T-helper 2 cell treated with Interferon-gamma antibody and Interleukin-4, amounts not matched to agents 5 μg/mL and 100 μg/mL, for 36 hours (primary cell): ENCODE measurements at regions not wholly inside any gene's neighbourhood (a gene's known extent, or its start where the extent isn't known, plus 50 kb on each side); places are given as distances from the start of the nearest gene placed in this dataset.

Experiments
- DNase-seq: peaks from one replicate; pipeline ENCODE4 v3.0.0; 2021; ENCODE audit warnings: low spot score
- H3K27ac Mint-ChIP-seq: one replicate; pipeline ENCODE4 v1.8.0; 2021; ENCODE audit warnings: mild to moderate bottlenecking, mixed read lengths
- H3K27me3 Mint-ChIP-seq: one replicate; pipeline ENCODE4 v1.8.0; 2021; ENCODE audit warnings: low read depth, mixed read lengths
- H3K36me3 Mint-ChIP-seq: one replicate; pipeline ENCODE4 v1.8.0; 2021; ENCODE audit warnings: low read depth, mixed read lengths
- H3K4me1 Mint-ChIP-seq: one replicate; pipeline ENCODE4 v1.8.0; 2021; ENCODE audit warnings: low read depth, mixed read lengths
- H3K4me3 Mint-ChIP-seq: one replicate; pipeline ENCODE4 v1.8.0; 2022; ENCODE audit warnings: mild to moderate bottlenecking, moderate library complexity, mixed read lengths
- H3K9me3 Mint-ChIP-seq: one replicate; pipeline ENCODE4 v1.8.0; 2021; ENCODE audit warnings: mixed read lengths

- Mint-ChIP-seq H3K36me3 (peaks cover 3% of the 10 kb centered on the region), H3K27me3 (no peaks in the 10 kb centered on the region), H3K4me3 (no peak overlapping the region), H3K9me3 (peaks cover 32% of the 10 kb centered on the region), H3K27ac (no peak overlapping the region), H3K4me1 (no peaks in the 10 kb centered on the region)
- no peak for DNase-seq
Observed at GRCh38 chr10:28137907-28138880, 139.3 kb upstream of the ODAD2 start.

GRCh38 chr10:28135258-28135657 is 136.4 kb upstream of the ODAD2 start:
- Mint-ChIP-seq H3K4me1 (no peaks in the 10 kb centered on the region), H3K9me3 (peaks cover 32% of the 10 kb centered on the region), H3K4me3 (no peak overlapping the region), H3K36me3 (peaks cover 3% of the 10 kb centered on the region), H3K27me3 (no peaks in the 10 kb centered on the region), H3K27ac (no peak overlapping the region)
- DNase-seq, result no peak

GRCh38 chr10:28130267-28130666 is 131.4 kb upstream of the ODAD2 start:
- H3K27ac Mint-ChIP-seq, result no peak overlapping the region
- no peaks in the 10 kb centered on the region for H3K36me3 Mint-ChIP-seq

GRCh38 chr10:28127881-28128280 is 129.0 kb upstream of the ODAD2 start:
- Mint-ChIP-seq H3K27ac (no peak overlapping the region), H3K4me3 (no peak overlapping the region), H3K9me3 (no peaks in the 10 kb centered on the region), H3K36me3 (no peaks in the 10 kb centered on the region), H3K4me1 (no peaks in the 10 kb centered on the region), H3K27me3 (no peaks in the 10 kb centered on the region)
- DNase-seq, result no peak

More at GRCh38 chr10:28130267-28130666, 131.4 kb upstream of the ODAD2 start:
- DNase-seq, result no peak
- H3K9me3 Mint-ChIP-seq, result no peaks in the 10 kb centered on the region
- no peaks in the 10 kb centered on the region for H3K27me3 Mint-ChIP-seq
- H3K4me1 Mint-ChIP-seq, result no peaks in the 10 kb centered on the region
- no peak overlapping the region for H3K4me3 Mint-ChIP-seq

GRCh38 chr10:28125701-28126100 is 126.8 kb upstream of the ODAD2 start:
- Mint-ChIP-seq H3K4me3 (no peak overlapping the region), H3K9me3 (no peaks in the 10 kb centered on the region), H3K27ac (no peak overlapping the region), H3K4me1 (no peaks in the 10 kb centered on the region), H3K36me3 (no peaks in the 10 kb centered on the region), H3K27me3 (no peaks in the 10 kb centered on the region)
- DNase-seq, result no peak

GRCh38 chr10:28120795-28121194 is 121.9 kb upstream of the ODAD2 start:
- no peak overlapping the region for H3K4me3 Mint-ChIP-seq
- H3K27ac Mint-ChIP-seq, result no peak overlapping the region
- no peaks in the 10 kb centered on the region for H3K9me3 Mint-ChIP-seq
- peaks cover 4% of the 10 kb centered on the region for H3K4me1 Mint-ChIP-seq
- peaks cover 2% of the 10 kb centered on the region for H3K36me3 Mint-ChIP-seq
- H3K27me3 Mint-ChIP-seq, result no peaks in the 10 kb centered on the region
- DNase-seq, result no peak

GRCh38 chr10:28120043-28120749 is 121.3 kb upstream of the ODAD2 start:
- Mint-ChIP-seq H3K27ac (no peak overlapping the region), H3K36me3 (peaks cover 2% of the 10 kb centered on the region)
- DNase-seq, result no peak

GRCh38 chr10:28118985-28119628 is 120.2 kb upstream of the ODAD2 start:
- H3K4me3 Mint-ChIP-seq, result no peak overlapping the region
- no peaks in the 10 kb centered on the region for H3K9me3 Mint-ChIP-seq
- no peak overlapping the region for H3K27ac Mint-ChIP-seq
- no peak for DNase-seq
- peaks cover 2% of the 10 kb centered on the region for H3K36me3 Mint-ChIP-seq
- no peaks in the 10 kb centered on the region for H3K27me3 Mint-ChIP-seq
- H3K4me1 Mint-ChIP-seq, result peaks cover 4% of the 10 kb centered on the region

More at GRCh38 chr10:28120043-28120749, 121.3 kb upstream of the ODAD2 start:
- Mint-ChIP-seq H3K4me1 (peaks cover 4% of the 10 kb centered on the region), H3K9me3 (no peaks in the 10 kb centered on the region), H3K27me3 (no peaks in the 10 kb centered on the region), H3K4me3 (no peak overlapping the region)

GRCh38 chr10:28113202-28113601 is 114.3 kb upstream of the ODAD2 start:
- no peak overlapping the region for H3K27ac Mint-ChIP-seq
- no peaks in the 10 kb centered on the region for H3K4me1 Mint-ChIP-seq
- no peak overlapping the region for H3K4me3 Mint-ChIP-seq

GRCh38 chr10:28111712-28112111 is 112.8 kb upstream of the ODAD2 start:
- Mint-ChIP-seq H3K27me3 (no peaks in the 10 kb centered on the region), H3K4me3 (no peak overlapping the region), H3K4me1 (no peaks in the 10 kb centered on the region), H3K27ac (no peak overlapping the region), H3K36me3 (no peaks in the 10 kb centered on the region), H3K9me3 (no peaks in the 10 kb centered on the region)
- DNase-seq, result no peak

More at GRCh38 chr10:28113202-28113601, 114.3 kb upstream of the ODAD2 start:
- no peaks in the 10 kb centered on the region for H3K9me3 Mint-ChIP-seq
- no peaks in the 10 kb centered on the region for H3K36me3 Mint-ChIP-seq
- DNase-seq, result no peak
- H3K27me3 Mint-ChIP-seq, result no peaks in the 10 kb centered on the region

- no peaks in the 10 kb centered on the region for H3K9me3 Mint-ChIP-seq
- H3K27ac Mint-ChIP-seq, result no peak overlapping the region
- no peaks in the 10 kb centered on the region for H3K36me3 Mint-ChIP-seq
Observed at GRCh38 chr10:28105561-28105960, 106.7 kb upstream of the ODAD2 start.

GRCh38 chr10:28097633-28098032 is 98.8 kb upstream of the ODAD2 start:
- Mint-ChIP-seq H3K9me3 (no peaks in the 10 kb centered on the region), H3K27ac (no peak overlapping the region), H3K36me3 (no peaks in the 10 kb centered on the region), H3K27me3 (no peaks in the 10 kb centered on the region), H3K4me3 (no peak overlapping the region), H3K4me1 (no peaks in the 10 kb centered on the region)
- DNase-seq, result no peak

More at GRCh38 chr10:28105561-28105960, 106.7 kb upstream of the ODAD2 start:
- H3K4me3 Mint-ChIP-seq, result no peak overlapping the region
- no peaks in the 10 kb centered on the region for H3K27me3 Mint-ChIP-seq
- H3K4me1 Mint-ChIP-seq, result peaks cover 2% of the 10 kb centered on the region
- DNase-seq, result no peak

- no peak for DNase-seq
- Mint-ChIP-seq H3K4me3 (no peak overlapping the region), H3K27me3 (no peaks in the 10 kb centered on the region), H3K9me3 (no peaks in the 10 kb centered on the region), H3K36me3 (no peaks in the 10 kb centered on the region), H3K4me1 (no peaks in the 10 kb centered on the region), H3K27ac (no peak overlapping the region)
Observed at GRCh38 chr10:28095791-28096378, 97.0 kb upstream of the ODAD2 start.
